Skeletal muscle cell (primary cell): ENCODE measurements at regions not wholly inside any gene's neighbourhood (a gene's known extent, or its start where the extent isn't known, plus 50 kb on each side); places are given as distances from the start of the nearest gene placed in this dataset.
"Not testable (repeated sequence)": the region's sequence is repeated elsewhere in the genome, so short reads cannot be mapped to it uniquely, and the experiment has no call there.

ENCODE experiments used
- DNase-seq: peaks from one replicate; pipeline ENCODE4 v3.0.0-alpha.2; 2010; ENCODE audit warnings: low read depth
- H3K4me3 ChIP-seq: 2 replicates; pipeline ENCODE4 v1.5.1; 2011; ENCODE audit warnings: low read depth, mild to moderate bottlenecking, control low read depth, low read length, moderate library complexity

GRCh38 chr9:87402537-87402936 is 95.1 kb upstream of the DAPK1 start:
- no peak overlapping the region for H3K4me3 ChIP-seq
- no peak for DNase-seq

- DNase-seq: no peak
- no peak overlapping the region for H3K4me3 ChIP-seq
These were observed 91.8 kb upstream of the DAPK1 start for GRCh38 chr9:87405677-87406542.

GRCh38 chr9:87406543-87407166 is 91.0 kb upstream of the DAPK1 start:
- DNase-seq: no peak
- no peak overlapping the region for H3K4me3 ChIP-seq

- DNase-seq, H3K4me3 ChIP-seq: not testable (repeated sequence)
These were observed 87.3 kb upstream of the DAPK1 start for GRCh38 chr9:87410047-87411005.

GRCh38 chr9:87420884-87421283 is 76.8 kb upstream of the DAPK1 start:
- no peak overlapping the region for H3K4me3 ChIP-seq
- DNase-seq: no peak

- no peak overlapping the region for H3K4me3 ChIP-seq
- no peak for DNase-seq
These were observed 75.9 kb upstream of the DAPK1 start for GRCh38 chr9:87421734-87422133.

- no peak for DNase-seq
- no peak overlapping the region for H3K4me3 ChIP-seq
These were observed 74.7 kb upstream of the DAPK1 start for GRCh38 chr9:87422999-87423398.

- H3K4me3 ChIP-seq, DNase-seq: not testable (repeated sequence)
These were observed 73.8 kb upstream of the DAPK1 start for GRCh38 chr9:87423885-87424284.

GRCh38 chr9:87425202-87425601 is 72.5 kb upstream of the DAPK1 start:
- H3K4me3 ChIP-seq: no peak overlapping the region
- DNase-seq: no peak

- no peak overlapping the region for H3K4me3 ChIP-seq
- DNase-seq: no peak
These were observed 69.7 kb upstream of the DAPK1 start for GRCh38 chr9:87427851-87428506.

GRCh38 chr9:87428659-87429058 is 69.0 kb upstream of the DAPK1 start:
- no peak for DNase-seq
- no peak overlapping the region for H3K4me3 ChIP-seq

GRCh38 chr9:87431837-87432236 is 65.8 kb upstream of the DAPK1 start:
- no peak overlapping the region for H3K4me3 ChIP-seq
- DNase-seq: no peak

GRCh38 chr9:87433853-87434252 is 63.8 kb upstream of the DAPK1 start:
- DNase-seq: no peak
- no peak overlapping the region for H3K4me3 ChIP-seq

- no peak for DNase-seq
These were observed 63.3 kb upstream of the DAPK1 start for GRCh38 chr9:87434366-87434765.

GRCh38 chr9:87435189-87435880 is 62.3 kb upstream of the DAPK1 start:
- no peak for DNase-seq
- no peak overlapping the region for H3K4me3 ChIP-seq

More at GRCh38 chr9:87434366-87434765, 63.3 kb upstream of the DAPK1 start:
- H3K4me3 ChIP-seq: no peak overlapping the region

GRCh38 chr9:87436716-87437115 is 61.0 kb upstream of the DAPK1 start:
- peak; percentile 4 for DNase-seq
- H3K4me3 ChIP-seq: no peak overlapping the region

- H3K4me3 ChIP-seq: no peak overlapping the region
- DNase-seq: no peak
These were observed 59.7 kb upstream of the DAPK1 start for GRCh38 chr9:87437966-87438365.

GRCh38 chr9:87441251-87441650 is 56.4 kb upstream of the DAPK1 start:
- no peak overlapping the region for H3K4me3 ChIP-seq
- DNase-seq: no peak

- no peak for DNase-seq
- no peak overlapping the region for H3K4me3 ChIP-seq
These were observed 55.2 kb upstream of the DAPK1 start for GRCh38 chr9:87442451-87442850.
